ENCODE measurements at regions not wholly inside any gene's neighbourhood (a gene's known extent, or its start where the extent isn't known, plus 50 kb on each side); places are given as distances from the start of the nearest gene placed in this dataset.

- DNase-seq: no peak
Observed at GRCh38 chr4:89665662-89666061, 171.3 kb downstream of the SNCA start.

GRCh38 chr4:89664521-89664920, 172.4 kb downstream of the SNCA start:
- DNase-seq: no peak

GRCh38 chr4:89661173-89661899, 175.6 kb downstream of the SNCA start:
- no peak for DNase-seq

- DNase-seq: no peak
Observed at GRCh38 chr4:89660444-89661172, 176.4 kb downstream of the SNCA start.

- no peak for DNase-seq
Observed at GRCh38 chr4:89658701-89659024, 178.3 kb downstream of the SNCA start.

GRCh38 chr4:89657931-89658700, 178.8 kb downstream of the SNCA start:
- peak; percentile 14 for DNase-seq

GRCh38 chr4:89653012-89653411, 183.9 kb downstream of the SNCA start:
- DNase-seq: no peak

GRCh38 chr4:89645482-89645881, 191.5 kb downstream of the SNCA start:
- no peak for DNase-seq

- DNase-seq: no peak
Observed at GRCh38 chr4:89641367-89641687, 195.6 kb downstream of the SNCA start.

GRCh38 chr4:89640620-89641366, 196.2 kb downstream of the SNCA start:
- DNase-seq: peak; percentile 44

GRCh38 chr4:89639395-89639794, 197.6 kb downstream of the SNCA start:
- DNase-seq: no peak

- no peak for DNase-seq
Observed at GRCh38 chr4:89625599-89626293, 211.2 kb downstream of the SNCA start.

- DNase-seq: no peak
Observed at GRCh38 chr4:89619206-89619962, 217.6 kb downstream of the SNCA start.

GRCh38 chr4:89618151-89618550, 218.8 kb downstream of the SNCA start:
- no peak for DNase-seq

- DNase-seq: peak; percentile 29
Observed at GRCh38 chr4:89617317-89617716, 219.6 kb downstream of the SNCA start.

- no peak for DNase-seq
Observed at GRCh38 chr4:89616382-89616781, 220.6 kb downstream of the SNCA start.

- no peak for DNase-seq
Observed at GRCh38 chr4:89615051-89615450, 221.9 kb downstream of the SNCA start.

GRCh38 chr4:89614155-89614554, 222.8 kb downstream of the SNCA start:
- DNase-seq: no peak

GRCh38 chr4:89610236-89610635, 226.7 kb downstream of the SNCA start:
- DNase-seq: no peak

- no peak for DNase-seq
Observed at GRCh38 chr4:89609756-89610155, 227.2 kb downstream of the SNCA start.

GRCh38 chr4:89604951-89605350, 232.0 kb downstream of the SNCA start:
- DNase-seq: no peak

Data from renal pelvis (tissue), 1 donor.